HFFc6 (cell line): ENCODE measurements at regions not wholly inside any gene's neighbourhood (a gene's known extent, or its start where the extent isn't known, plus 50 kb on each side); places are given as distances from the start of the nearest gene placed in this dataset.
"Not testable (repeated sequence)": the region's sequence is repeated elsewhere in the genome, so short reads cannot be mapped to it uniquely, and the experiment has no call there.

Experiments used
- DNase-seq: peaks from one replicate; pipeline ENCODE4 v3.0.0-alpha.2; 2018
- H3K27ac Mint-ChIP-seq: 2 replicates; pipeline ENCODE4 v1.8.0; 2020; ENCODE audit warnings: mild to moderate bottlenecking, mixed read lengths
- H3K27me3 Mint-ChIP-seq: 2 replicates; pipeline ENCODE4 v1.8.0; 2021; ENCODE audit warnings: mild to moderate bottlenecking, moderate library complexity, mixed read lengths; ENCODE audit not compliant: insufficient read depth
- H3K36me3 Mint-ChIP-seq: 2 replicates; pipeline ENCODE4 v1.8.0; 2021; ENCODE audit warnings: low read depth, mixed read lengths
- H3K4me1 Mint-ChIP-seq: 2 replicates; pipeline ENCODE4 v1.8.0; 2020; ENCODE audit warnings: low read depth, mixed read lengths
- H3K4me3 Mint-ChIP-seq: 2 replicates; pipeline ENCODE4 v1.8.0; 2020; ENCODE audit warnings: mild to moderate bottlenecking, moderate library complexity, mixed read lengths
- H3K9me3 Mint-ChIP-seq: 2 replicates; pipeline ENCODE4 v1.8.0; 2020; ENCODE audit warnings: mild to moderate bottlenecking, mixed read lengths
- CTCF ChIP-seq: fragments of 200-600 bp; sonication (generic); IDR thresholded peaks from 2 replicates; pipeline ENCODE4 v1.5.0; 2021; ENCODE audit warnings: antibody characterized with exemption, mild to moderate bottlenecking

- Mint-ChIP-seq H3K36me3 (no peaks in the 10 kb centered on the region), H3K9me3 (peaks cover 12% of the 10 kb centered on the region), H3K27me3 (no peaks in the 10 kb centered on the region), H3K4me1 (no peaks in the 10 kb centered on the region), H3K4me3 (no peak overlapping the region), H3K27ac (no peak overlapping the region)
- TF ChIP-seq CTCF: no peak
- no peak for DNase-seq
Measured at GRCh38 chr14:28613532-28613931, 153.1 kb upstream of the FOXG1 start.

- no peak overlapping the region for H3K27ac Mint-ChIP-seq
- H3K9me3 Mint-ChIP-seq: peaks cover 26% of the 10 kb centered on the region
- DNase-seq: no peak
- H3K4me3 Mint-ChIP-seq: no peak overlapping the region
- TF ChIP-seq CTCF: no peak
- H3K27me3 Mint-ChIP-seq: no peaks in the 10 kb centered on the region
- H3K36me3 Mint-ChIP-seq: no peaks in the 10 kb centered on the region
- no peaks in the 10 kb centered on the region for H3K4me1 Mint-ChIP-seq
Measured at GRCh38 chr14:28626780-28627179, 139.8 kb upstream of the FOXG1 start.

GRCh38 chr14:28629328-28630004 lies 137.1 kb upstream of the FOXG1 start:
- H3K4me1 Mint-ChIP-seq: no peaks in the 10 kb centered on the region
- H3K27me3 Mint-ChIP-seq: no peaks in the 10 kb centered on the region
- H3K36me3 Mint-ChIP-seq: no peaks in the 10 kb centered on the region
- DNase-seq: no peak
- no peak for TF ChIP-seq CTCF
- H3K27ac Mint-ChIP-seq: no peak overlapping the region
- peaks cover 28% of the 10 kb centered on the region for H3K9me3 Mint-ChIP-seq
- H3K4me3 Mint-ChIP-seq: no peak overlapping the region

- Mint-ChIP-seq H3K36me3 (no peaks in the 10 kb centered on the region), H3K27ac (no peak overlapping the region), H3K9me3 (peaks cover 28% of the 10 kb centered on the region), H3K4me3 (no peak overlapping the region), H3K4me1 (no peaks in the 10 kb centered on the region), H3K27me3 (no peaks in the 10 kb centered on the region)
- DNase-seq: no peak
- no peak for TF ChIP-seq CTCF
Measured at GRCh38 chr14:28630100-28630499, 136.5 kb upstream of the FOXG1 start.

- Mint-ChIP-seq H3K27ac (no peak overlapping the region), H3K27me3 (no peaks in the 10 kb centered on the region; the same call in 1 of the 2 replicates), H3K36me3 (no peaks in the 10 kb centered on the region), H3K9me3 (peaks cover 14% of the 10 kb centered on the region), H3K4me3 (no peak overlapping the region), H3K4me1 (no peaks in the 10 kb centered on the region)
- TF ChIP-seq CTCF: peak; percentile 86
- no peak for DNase-seq
Measured at GRCh38 chr14:28635387-28635786, 131.2 kb upstream of the FOXG1 start.

- not testable (repeated sequence) for DNase-seq, H3K4me3 Mint-ChIP-seq, H3K36me3 Mint-ChIP-seq, H3K27me3 Mint-ChIP-seq, H3K4me1 Mint-ChIP-seq, H3K27ac Mint-ChIP-seq, H3K9me3 Mint-ChIP-seq
Measured at GRCh38 chr14:28635816-28636215, 130.8 kb upstream of the FOXG1 start.

GRCh38 chr14:28641189-28641588 lies 125.4 kb upstream of the FOXG1 start:
- not testable (repeated sequence) for H3K4me1 Mint-ChIP-seq, H3K4me3 Mint-ChIP-seq, DNase-seq, H3K36me3 Mint-ChIP-seq, H3K27me3 Mint-ChIP-seq, H3K27ac Mint-ChIP-seq
- H3K9me3 Mint-ChIP-seq: peaks cover 15% of the 10 kb centered on the region
